GM23338 (cell line): ENCODE measurements at regions not wholly inside any gene's neighbourhood (a gene's known extent, or its start where the extent isn't known, plus 50 kb on each side); places are given as distances from the start of the nearest gene placed in this dataset.

Experiments
- ATAC-seq: fragments of 200-7000 bp; cut with Tn5 transposase; 3 replicates; pipeline ENCODE4 v1.9.1; 2020
- DNase-seq: peaks from one replicate; pipeline ENCODE4 v3.0.0-alpha.2; 2015; ENCODE audit warnings: low spot score
- H2AFZ ChIP-seq: fragments of 200-600 bp; sonication (generic); 2 replicates; pipeline ENCODE4 v1.8.0; 2016; ENCODE audit warnings: antibody characterized with exemption, mild to moderate bottlenecking, moderate library complexity
- H3F3A ChIP-seq: fragments of 200-600 bp; sonication (generic); replicated peaks from 2 replicates; pipeline ENCODE4 v1.8.0; 2017; ENCODE audit warnings: antibody characterized with exemption, mixed run types, low read depth
- H3K27ac ChIP-seq: fragments of 200-600 bp; sonication (generic); 2 replicates; pipeline ENCODE4 v1.6.1; 2016; ENCODE audit warnings: low read depth
- H3K27me3 ChIP-seq: fragments of 200-600 bp; sonication (generic); 2 replicates; pipeline ENCODE4 v1.8.0; 2016; ENCODE audit warnings: mild to moderate bottlenecking, mixed run types, moderate library complexity; ENCODE audit not compliant: insufficient read depth
- H3K36me3 ChIP-seq: fragments of 200-600 bp; sonication (generic); 2 replicates; pipeline ENCODE4 v1.8.0; 2016; ENCODE audit warnings: mild to moderate bottlenecking; ENCODE audit not compliant: insufficient read depth
- H3K4me1 ChIP-seq: fragments of 200-600 bp; sonication (generic); 2 replicates; pipeline ENCODE4 v1.8.0; 2016; ENCODE audit warnings: mild to moderate bottlenecking, moderate library complexity; ENCODE audit not compliant: insufficient read depth
- H3K4me2 ChIP-seq: fragments of 200-600 bp; sonication (generic); 2 replicates; pipeline ENCODE4 v1.7.1; 2017; ENCODE audit warnings: mixed run types
- H3K4me3 ChIP-seq: fragments of 200-600 bp; sonication (generic); 2 replicates; pipeline ENCODE4 v1.6.1; 2016; ENCODE audit warnings: mixed run types
- H3K79me2 ChIP-seq: fragments of 200-600 bp; sonication (generic); replicated peaks from 2 replicates; pipeline ENCODE4 v1.8.0; 2017; ENCODE audit warnings: mild to moderate bottlenecking; ENCODE audit not compliant: insufficient read depth
- H3K9me2 ChIP-seq: fragments of 200-600 bp; sonication (generic); 2 replicates; pipeline ENCODE4 v1.8.0; 2017; ENCODE audit not compliant: insufficient read depth
- H4K20me1 ChIP-seq: fragments of 200-600 bp; sonication (generic); replicated peaks from 2 replicates; pipeline ENCODE4 v1.8.0; 2017; ENCODE audit warnings: mild to moderate bottlenecking; ENCODE audit not compliant: insufficient read depth
- H3K27ac Mint-ChIP-seq: 2 replicates; pipeline ENCODE4 v1.8.0; 2020; ENCODE audit warnings: inconsistent platforms, mild to moderate bottlenecking, moderate library complexity, mixed read lengths
- H3K27me3 Mint-ChIP-seq: 3 replicates; pipeline ENCODE4 v1.8.0; 2022; ENCODE audit warnings: low read depth, mild to moderate bottlenecking, moderate library complexity, mixed read lengths, inconsistent platforms; ENCODE audit not compliant: insufficient read depth, poor library complexity
- H3K36me3 Mint-ChIP-seq: 3 replicates; pipeline ENCODE4 v1.8.0; 2021; ENCODE audit warnings: low read depth, mild to moderate bottlenecking, inconsistent platforms, moderate library complexity, mixed read lengths
- H3K4me1 Mint-ChIP-seq: 3 replicates; pipeline ENCODE4 v1.8.0; 2020; ENCODE audit warnings: mild to moderate bottlenecking, inconsistent platforms, mixed read lengths
- H3K4me3 Mint-ChIP-seq: 3 replicates; pipeline ENCODE4 v1.8.0; 2021; ENCODE audit warnings: moderate library complexity, mild to moderate bottlenecking, inconsistent platforms, mixed read lengths
- H3K9me3 Mint-ChIP-seq: 3 replicates; pipeline ENCODE4 v1.8.0; 2020; ENCODE audit warnings: moderate library complexity, mild to moderate bottlenecking, inconsistent platforms, mixed read lengths
- CREB1 ChIP-seq: fragments of 250-450 bp; sonication (Bioruptor Pico); IDR thresholded peaks from 2 replicates; pipeline ENCODE4 v1.5.0; 2020; ENCODE audit warnings: low read depth, mild to moderate bottlenecking, moderate library complexity
- EZH2 ChIP-seq: fragments of 200-600 bp; sonication (generic); IDR thresholded peaks from one replicate; pipeline ENCODE4 v1.8.0; 2017; ENCODE audit warnings: antibody characterized with exemption, mild to moderate bottlenecking, low read depth; ENCODE audit not compliant: unreplicated experiment
- EZH2phosphoT487 ChIP-seq: fragments of 200-600 bp; sonication (generic); IDR thresholded peaks from one replicate; pipeline ENCODE4 v1.8.1; 2018; ENCODE audit warnings: antibody characterized with exemption; ENCODE audit not compliant: unreplicated experiment
- JUNB ChIP-seq: IDR thresholded peaks from one replicate; pipeline ENCODE4 v1.6.1; 2016; ENCODE audit warnings: antibody characterized with exemption; ENCODE audit not compliant: unreplicated experiment
- NANOG ChIP-seq: IDR thresholded peaks from 2 replicates; pipeline ENCODE4 v1.6.1; 2016; ENCODE audit warnings: antibody characterized with exemption, borderline replicate concordance
- POLR2AphosphoS5 ChIP-seq: IDR thresholded peaks from 2 replicates; pipeline ENCODE4 v1.6.1; 2016; ENCODE audit warnings: antibody characterized with exemption, low read depth
- REST ChIP-seq: IDR thresholded peaks from one replicate; pipeline ENCODE4 v1.6.1; 2018; ENCODE audit warnings: antibody characterized with exemption; ENCODE audit not compliant: unreplicated experiment
- STAT1 ChIP-seq: IDR thresholded peaks from one replicate; pipeline ENCODE4 v1.6.1; 2016; ENCODE audit warnings: antibody characterized with exemption; ENCODE audit not compliant: unreplicated experiment
- ZNF114 ChIP-seq: fragments of 250-450 bp; sonication (Bioruptor Pico); IDR thresholded peaks from 2 replicates; pipeline ENCODE4 v1.5.0; 2020; ENCODE audit warnings: mild to moderate bottlenecking, moderate library complexity
- ZNF331 ChIP-seq: fragments of 250-450 bp; sonication (Bioruptor Pico); IDR thresholded peaks from 2 replicates; pipeline ENCODE4 v1.5.0; 2020; ENCODE audit warnings: low read depth, mild to moderate bottlenecking, moderate library complexity
- ZNF462 ChIP-seq: fragments of 250-450 bp; sonication (Bioruptor Pico); IDR thresholded peaks from 2 replicates; pipeline ENCODE4 v1.5.0; 2020; ENCODE audit warnings: mild to moderate bottlenecking, moderate library complexity
- TF ChIP-seq, protein P1 (sequence below): IDR thresholded peaks from 2 replicates; pipeline ENCODE4 v1.6.1; 2016; ENCODE audit warnings: antibody characterized with exemption
- TF ChIP-seq, protein P2 (sequence below), 2 experiments: fragments of 200-600 bp in 1 of 2; sonication (generic) in 1 of 2; conservative IDR thresholded peaks; 2 replicates each; pipeline versions ENCODE4 v1.5.1 to v1.6.1; 2016 to 2017; ENCODE audit warnings: antibody characterized with exemption in 2 of 2, low read depth in 2 of 2, mild to moderate bottlenecking in 2 of 2, moderate library complexity in 1 of 2

DNA sequence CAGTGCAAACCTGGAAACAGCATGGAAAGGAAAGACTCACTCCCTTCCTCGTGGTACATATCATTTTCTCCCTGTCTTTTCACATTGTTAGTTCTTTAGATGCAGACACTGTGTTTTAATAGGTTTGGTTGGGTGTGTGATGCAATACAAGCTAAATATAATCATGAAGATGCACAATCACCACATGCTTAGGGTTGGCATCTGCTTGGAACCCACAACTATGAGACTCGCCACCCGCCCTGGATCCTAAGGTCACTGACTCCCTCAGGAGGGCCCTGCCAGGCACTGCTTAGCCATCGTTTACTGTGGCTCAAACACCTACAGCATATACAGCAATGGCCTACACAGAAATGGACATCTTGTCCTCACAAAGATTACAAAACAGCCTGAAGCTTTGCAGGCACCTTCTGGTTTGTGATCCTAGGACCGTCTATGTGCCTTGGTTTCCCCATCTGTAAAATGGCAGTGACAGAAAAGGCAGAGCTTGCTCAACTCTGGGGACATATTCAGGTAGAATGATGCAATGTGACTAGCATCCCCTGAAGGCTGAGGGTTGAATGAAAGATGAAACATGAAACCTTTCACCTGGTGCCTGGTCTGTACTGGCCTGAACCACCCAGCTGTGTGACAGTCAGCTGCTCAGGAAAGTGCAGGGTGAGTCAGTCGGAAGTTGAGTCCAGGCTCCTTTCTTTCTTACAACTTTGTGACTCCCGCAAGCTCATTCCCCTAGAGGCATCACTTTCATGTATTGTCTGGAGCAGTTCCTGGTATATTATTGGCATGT lies 123.6 kb upstream of the PFN2 start:
- Mint-ChIP-seq H3K4me3 (no peak overlapping the region), H3K36me3 (no peaks in the 10 kb centered on the region), H3K4me1 (peaks cover 21% of the 10 kb centered on the region), H3K27me3 (no peaks in the 10 kb centered on the region), H3K9me3 (no peaks in the 10 kb centered on the region), H3K27ac (no peak overlapping the region)
- Histone ChIP-seq H3K9me2 (peaks cover 7% of the 10 kb centered on the region), H3K27me3 (no peaks in the 10 kb centered on the region), H3K4me2 (no peak overlapping the region), H3K4me1 (peaks cover 16% of the 10 kb centered on the region), H3K4me3 (no peak overlapping the region), H3K79me2 (no peaks in the 10 kb centered on the region), H3K27ac (no peak overlapping the region), H3F3A (no peaks in the 10 kb centered on the region), H4K20me1 (no peaks in the 10 kb centered on the region; the same call in 1 of the 2 replicates), H3K36me3 (no peaks in the 10 kb centered on the region), H2AFZ (no peak overlapping the region)
- ATAC-seq (no peak), DNase-seq (peak; percentile 23)
- TF ChIP-seq POLR2AphosphoS5 = no peak
- no peak for TF ChIP-seq CREB1 (CRISPR knock-in tag)
- no peak for TF ChIP-seq ZNF462 (CRISPR knock-in tag)
- TF ChIP-seq JUNB = no peak
- TF ChIP-seq ZNF331 (CRISPR knock-in tag) = no peak
- TF ChIP-seq REST = no peak
- TF ChIP-seq, protein P1, sequence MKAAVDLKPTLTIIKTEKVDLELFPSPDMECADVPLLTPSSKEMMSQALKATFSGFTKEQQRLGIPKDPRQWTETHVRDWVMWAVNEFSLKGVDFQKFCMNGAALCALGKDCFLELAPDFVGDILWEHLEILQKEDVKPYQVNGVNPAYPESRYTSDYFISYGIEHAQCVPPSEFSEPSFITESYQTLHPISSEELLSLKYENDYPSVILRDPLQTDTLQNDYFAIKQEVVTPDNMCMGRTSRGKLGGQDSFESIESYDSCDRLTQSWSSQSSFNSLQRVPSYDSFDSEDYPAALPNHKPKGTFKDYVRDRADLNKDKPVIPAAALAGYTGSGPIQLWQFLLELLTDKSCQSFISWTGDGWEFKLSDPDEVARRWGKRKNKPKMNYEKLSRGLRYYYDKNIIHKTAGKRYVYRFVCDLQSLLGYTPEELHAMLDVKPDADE = no peak
- TF ChIP-seq EZH2phosphoT487 = no peak
- TF ChIP-seq EZH2 = no peak
- no peak for TF ChIP-seq STAT1
- no peak for TF ChIP-seq NANOG
- no peak for TF ChIP-seq ZNF114
- TF ChIP-seq, protein P2, sequence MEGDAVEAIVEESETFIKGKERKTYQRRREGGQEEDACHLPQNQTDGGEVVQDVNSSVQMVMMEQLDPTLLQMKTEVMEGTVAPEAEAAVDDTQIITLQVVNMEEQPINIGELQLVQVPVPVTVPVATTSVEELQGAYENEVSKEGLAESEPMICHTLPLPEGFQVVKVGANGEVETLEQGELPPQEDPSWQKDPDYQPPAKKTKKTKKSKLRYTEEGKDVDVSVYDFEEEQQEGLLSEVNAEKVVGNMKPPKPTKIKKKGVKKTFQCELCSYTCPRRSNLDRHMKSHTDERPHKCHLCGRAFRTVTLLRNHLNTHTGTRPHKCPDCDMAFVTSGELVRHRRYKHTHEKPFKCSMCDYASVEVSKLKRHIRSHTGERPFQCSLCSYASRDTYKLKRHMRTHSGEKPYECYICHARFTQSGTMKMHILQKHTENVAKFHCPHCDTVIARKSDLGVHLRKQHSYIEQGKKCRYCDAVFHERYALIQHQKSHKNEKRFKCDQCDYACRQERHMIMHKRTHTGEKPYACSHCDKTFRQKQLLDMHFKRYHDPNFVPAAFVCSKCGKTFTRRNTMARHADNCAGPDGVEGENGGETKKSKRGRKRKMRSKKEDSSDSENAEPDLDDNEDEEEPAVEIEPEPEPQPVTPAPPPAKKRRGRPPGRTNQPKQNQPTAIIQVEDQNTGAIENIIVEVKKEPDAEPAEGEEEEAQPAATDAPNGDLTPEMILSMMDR (conservative IDR thresholded peaks at IDR 0.05; ENCODE audit: low read depth in 2 of 2) = no peak
